Smooth muscle cell (in vitro differentiated cells): ENCODE measurements at regions not wholly inside any gene's neighbourhood (a gene's known extent, or its start where the extent isn't known, plus 50 kb on each side); places are given as distances from the start of the nearest gene placed in this dataset.

Experiments used
- DNase-seq: peaks from one replicate; lab custom pipeline; 2025; ENCODE audit not compliant: unreplicated experiment; lab: John Stamatoyannopoulos, UW
- H2AFZ ChIP-seq: fragments of 200-600 bp; sonication (generic); 2 replicates; pipeline ENCODE4 v1.6.0; 2016; ENCODE audit warnings: antibody characterized with exemption, low read depth, mild to moderate bottlenecking
- H3F3A ChIP-seq: fragments of 200-600 bp; sonication (generic); 2 replicates; pipeline ENCODE4 v1.6.0; 2017; ENCODE audit warnings: antibody characterized with exemption, low read depth
- H3K27ac ChIP-seq: fragments of 200-600 bp; sonication (generic); 2 replicates; pipeline ENCODE4 v1.5.1; 2016; ENCODE audit warnings: low read depth, mild to moderate bottlenecking
- H3K27me3 ChIP-seq: fragments of 200-600 bp; sonication (generic); 2 replicates; pipeline ENCODE4 v1.6.1; 2016; ENCODE audit warnings: low read depth, mild to moderate bottlenecking
- H3K36me3 ChIP-seq: fragments of 200-600 bp; sonication (generic); 2 replicates; pipeline ENCODE4 v1.5.1; 2016; ENCODE audit warnings: low read depth
- H3K4me1 ChIP-seq: fragments of 200-600 bp; sonication (generic); 2 replicates; pipeline ENCODE4 v1.5.1; 2016; ENCODE audit warnings: low read depth
- H3K4me2 ChIP-seq: fragments of 200-600 bp; sonication (generic); 2 replicates; pipeline ENCODE4 v1.6.0; 2016; ENCODE audit warnings: mild to moderate bottlenecking
- H3K4me3 ChIP-seq: fragments of 200-600 bp; sonication (generic); 2 replicates; pipeline ENCODE4 v1.5.1; 2016; ENCODE audit warnings: mild to moderate bottlenecking
- H3K79me2 ChIP-seq: fragments of 200-600 bp; sonication (generic); 2 replicates; pipeline ENCODE4 v1.6.0; 2016; ENCODE audit warnings: low read depth, mild to moderate bottlenecking
- H3K9ac ChIP-seq: fragments of 200-600 bp; sonication (generic); 2 replicates; pipeline ENCODE4 v1.6.0; 2016; ENCODE audit warnings: low read depth
- H3K9me3 ChIP-seq: fragments of 200-600 bp; sonication (generic); replicated peaks from 2 replicates; pipeline ENCODE4 v1.5.1; 2016; ENCODE audit warnings: low read depth
- H4K20me1 ChIP-seq: fragments of 200-600 bp; sonication (generic); 2 replicates; pipeline ENCODE4 v1.6.0; 2016; ENCODE audit warnings: low read depth
- CTCF ChIP-seq: fragments of 200-600 bp; sonication (generic); IDR thresholded peaks from 2 replicates; pipeline ENCODE4 v1.5.1; 2017; ENCODE audit warnings: borderline replicate concordance, mild to moderate bottlenecking, antibody characterized with exemption; ENCODE audit not compliant: insufficient read depth, poor library complexity, severe bottlenecking
- WGBS: methylation state at CpG from one replicate; pipeline ENCODE4 v1.1.7; 2016; ENCODE audit warnings: low lambda C conversion rate; 5-methylcytosine and 5-hydroxymethylcytosine counted together

GRCh38 chr12:124623344-124624035 is 56.1 kb upstream of the NCOR2 start:
- no peaks in the 10 kb centered on the region for H3K36me3 ChIP-seq
- no peak overlapping the region for H2AFZ ChIP-seq
- no peak for DNase-seq
- H3F3A ChIP-seq, result no peaks in the 10 kb centered on the region
- no peak overlapping the region for H3K4me2 ChIP-seq
- no peaks in the 10 kb centered on the region for H3K79me2 ChIP-seq
- H3K27ac ChIP-seq, result no peak overlapping the region
- H4K20me1 ChIP-seq, result no peaks in the 10 kb centered on the region
- WGBS, result 89% methylated on average over 14 of the region's 14 CpGs
- H3K27me3 ChIP-seq, result no peaks in the 10 kb centered on the region
- no peak overlapping the region for H3K9ac ChIP-seq
- H3K4me1 ChIP-seq, result no peaks in the 10 kb centered on the region
- no peak for TF ChIP-seq CTCF
- H3K4me3 ChIP-seq, result no peak overlapping the region
- H3K9me3 ChIP-seq, result no peaks in the 10 kb centered on the region

- H3K79me2 ChIP-seq, result no peaks in the 10 kb centered on the region
- no peaks in the 10 kb centered on the region for H3K9me3 ChIP-seq
- 92% methylated on average over 10 of the region's 10 CpGs for WGBS
- H3K27me3 ChIP-seq, result no peaks in the 10 kb centered on the region
- no peaks in the 10 kb centered on the region for H3F3A ChIP-seq
- H3K27ac ChIP-seq, result no peak overlapping the region
- TF ChIP-seq CTCF, result no peak
- H3K4me3 ChIP-seq, result no peak overlapping the region
- no peaks in the 10 kb centered on the region for H3K36me3 ChIP-seq
- no peaks in the 10 kb centered on the region for H4K20me1 ChIP-seq
- DNase-seq, result no peak
- H3K4me1 ChIP-seq, result no peaks in the 10 kb centered on the region
- no peak overlapping the region for H3K9ac ChIP-seq
- H3K4me2 ChIP-seq, result no peak overlapping the region
- no peak overlapping the region for H2AFZ ChIP-seq
Measured at GRCh38 chr12:124622764-124623163, 55.4 kb upstream of the NCOR2 start.

- Histone ChIP-seq H3K36me3 (no peaks in the 10 kb centered on the region), H4K20me1 (no peaks in the 10 kb centered on the region), H2AFZ (no peak overlapping the region), H3F3A (no peaks in the 10 kb centered on the region), H3K9me3 (no peaks in the 10 kb centered on the region), H3K4me1 (no peaks in the 10 kb centered on the region), H3K9ac (no peak overlapping the region), H3K4me3 (no peak overlapping the region), H3K27me3 (no peaks in the 10 kb centered on the region), H3K27ac (no peak overlapping the region), H3K4me2 (no peak overlapping the region), H3K79me2 (no peaks in the 10 kb centered on the region)
- DNase-seq, result no peak
- TF ChIP-seq CTCF, result no peak
- 97% methylated on average over 7 of the region's 7 CpGs for WGBS
Measured at GRCh38 chr12:124622331-124622730, 54.9 kb upstream of the NCOR2 start.

GRCh38 chr12:124621296-124621660 is 53.9 kb upstream of the NCOR2 start:
- Histone ChIP-seq H3F3A (no peaks in the 10 kb centered on the region), H3K9ac (no peak overlapping the region), H3K79me2 (no peaks in the 10 kb centered on the region), H3K4me1 (no peaks in the 10 kb centered on the region), H3K4me3 (no peak overlapping the region), H4K20me1 (no peaks in the 10 kb centered on the region), H2AFZ (peak overlapping the region; percentile 32), H3K27me3 (no peaks in the 10 kb centered on the region), H3K9me3 (no peaks in the 10 kb centered on the region), H3K27ac (peak overlapping the region; percentile 72), H3K36me3 (no peaks in the 10 kb centered on the region), H3K4me2 (peak overlapping the region; percentile 33)
- TF ChIP-seq CTCF, result no peak
- WGBS, result 52% methylated on average over 11 of the region's 11 CpGs
- DNase-seq, result no peak
